ENCODE measurements at regions not wholly inside any gene's neighbourhood (a gene's known extent, or its start where the extent isn't known, plus 50 kb on each side); places are given as distances from the start of the nearest gene placed in this dataset.

GRCh38 chr1:242710847-242711246 is 186.3 kb upstream of the PLD5 start:
- TF ChIP-seq EZH2 (IDR thresholded peaks at IDR 0.05; ENCODE audit: low read depth, unreplicated experiment) = no peak
- TF ChIP-seq CTCF (conservative IDR thresholded peaks at IDR 0.05; ENCODE audit: low read depth in 2 of 2) = no peak

All from GM23338 (cell line).